A549 (cell line): ENCODE measurements at regions not wholly inside any gene's neighbourhood (a gene's known extent, or its start where the extent isn't known, plus 50 kb on each side); places are given as distances from the start of the nearest gene placed in this dataset.

Source experiments
- CEBPB ChIP-seq, 2 experiments: fragments of >200 bp in 1 of 2; sonication (Bioruptor Twin) in 1 of 2; formaldehyde crosslinking in 1 of 2; IDR thresholded peaks; 2 replicates each; pipeline ENCODE4 v1.6.1; 2012 to 2016
- EP300 ChIP-seq, 2 experiments: fragments of >200 bp; sonication (Bioruptor Twin); formaldehyde crosslinking; IDR thresholded peaks; 2 replicates in 1 of 2; 3 replicates in 1 of 2; pipeline ENCODE4 v1.6.1; 2016 to 2017
- FOXS1 ChIP-seq: fragments of 250-450 bp; sonication (Bioruptor Pico); IDR thresholded peaks from 2 replicates; pipeline ENCODE4 v1.5.0; 2020; ENCODE audit warnings: mild to moderate bottlenecking, moderate library complexity
- JUN ChIP-seq, 2 experiments: fragments of >200 bp; sonication (Bioruptor Twin); formaldehyde crosslinking; IDR thresholded peaks; 2 replicates in 1 of 2; 3 replicates in 1 of 2; pipeline ENCODE4 v1.6.1; 2016 to 2017
- MYC ChIP-seq: IDR thresholded peaks from 2 replicates; pipeline ENCODE4 v1.6.1; 2012; ENCODE audit warnings: mild to moderate bottlenecking, inconsistent platforms, low read length, improper control_type of control experiment, borderline replicate concordance
- POLR2A ChIP-seq: IDR thresholded peaks from 2 replicates; pipeline ENCODE4 v1.6.1; 2012; ENCODE audit warnings: mild to moderate bottlenecking, low read length
- POLR2AphosphoS2 ChIP-seq: conservative IDR thresholded peaks from 2 replicates; pipeline ENCODE4 v1.6.1; 2012; ENCODE audit warnings: low read length, improper control_type of control experiment, inconsistent platforms
- RCOR1 ChIP-seq: fragments of 150-350 bp; IDR thresholded peaks from 2 replicates; pipeline ENCODE4 v1.6.1; 2014; ENCODE audit warnings: antibody characterized with exemption, low read length, low read depth
- RFX5 ChIP-seq: fragments of 450-650 bp; IDR thresholded peaks from 2 replicates; pipeline ENCODE4 v1.7.1; 2014; ENCODE audit warnings: antibody characterized with exemption, mild to moderate bottlenecking, moderate library complexity
- ZFP36 ChIP-seq: fragments of 450-650 bp; IDR thresholded peaks from 2 replicates; pipeline ENCODE4 v1.6.1; 2014; ENCODE audit warnings: borderline replicate concordance; ENCODE audit not compliant: partially characterized antibody
- TF ChIP-seq, protein P1 (sequence below): fragments of >200 bp; sonication (Bioruptor Twin); formaldehyde crosslinking; IDR thresholded peaks from 3 replicates; pipeline ENCODE4 v1.5.1; 2016
- TF ChIP-seq, protein P2 (sequence below): IDR thresholded peaks from 2 replicates; pipeline ENCODE4 v1.6.1; 2012
- TF ChIP-seq, protein P3 (sequence below): IDR thresholded peaks from 2 replicates; pipeline ENCODE4 v1.6.1; 2012
- TF ChIP-seq, protein P4 (sequence below): fragments of >200 bp; sonication (Bioruptor Twin); formaldehyde crosslinking; IDR thresholded peaks from 2 replicates; pipeline ENCODE4 v1.6.1; 2016

DNA sequence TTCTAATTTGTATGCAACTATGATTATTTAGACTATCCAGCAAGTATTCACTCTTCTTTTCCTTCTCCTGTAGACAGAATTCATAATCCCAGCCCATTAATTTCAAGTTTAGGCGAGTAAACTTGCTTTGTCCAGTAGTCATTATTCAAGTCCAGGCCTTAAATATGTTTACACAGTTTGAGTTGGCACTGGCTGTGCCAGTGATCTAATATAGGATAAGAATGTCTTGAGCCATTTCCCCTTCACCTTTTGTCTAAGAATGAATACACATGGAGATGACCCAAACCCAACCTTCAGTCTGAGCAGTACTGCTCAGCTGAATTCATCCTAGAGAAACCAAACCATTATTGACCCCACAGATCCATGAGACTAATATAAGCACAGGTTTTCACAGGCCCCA lies 930.4 kb upstream of the CDH8 start:
- TF ChIP-seq RFX5: no peak
- TF ChIP-seq, protein P1, sequence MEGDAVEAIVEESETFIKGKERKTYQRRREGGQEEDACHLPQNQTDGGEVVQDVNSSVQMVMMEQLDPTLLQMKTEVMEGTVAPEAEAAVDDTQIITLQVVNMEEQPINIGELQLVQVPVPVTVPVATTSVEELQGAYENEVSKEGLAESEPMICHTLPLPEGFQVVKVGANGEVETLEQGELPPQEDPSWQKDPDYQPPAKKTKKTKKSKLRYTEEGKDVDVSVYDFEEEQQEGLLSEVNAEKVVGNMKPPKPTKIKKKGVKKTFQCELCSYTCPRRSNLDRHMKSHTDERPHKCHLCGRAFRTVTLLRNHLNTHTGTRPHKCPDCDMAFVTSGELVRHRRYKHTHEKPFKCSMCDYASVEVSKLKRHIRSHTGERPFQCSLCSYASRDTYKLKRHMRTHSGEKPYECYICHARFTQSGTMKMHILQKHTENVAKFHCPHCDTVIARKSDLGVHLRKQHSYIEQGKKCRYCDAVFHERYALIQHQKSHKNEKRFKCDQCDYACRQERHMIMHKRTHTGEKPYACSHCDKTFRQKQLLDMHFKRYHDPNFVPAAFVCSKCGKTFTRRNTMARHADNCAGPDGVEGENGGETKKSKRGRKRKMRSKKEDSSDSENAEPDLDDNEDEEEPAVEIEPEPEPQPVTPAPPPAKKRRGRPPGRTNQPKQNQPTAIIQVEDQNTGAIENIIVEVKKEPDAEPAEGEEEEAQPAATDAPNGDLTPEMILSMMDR: no peak
- TF ChIP-seq POLR2A: no peak
- no peak for TF ChIP-seq FOXS1
- no peak for TF ChIP-seq RCOR1
- TF ChIP-seq, protein P2, sequence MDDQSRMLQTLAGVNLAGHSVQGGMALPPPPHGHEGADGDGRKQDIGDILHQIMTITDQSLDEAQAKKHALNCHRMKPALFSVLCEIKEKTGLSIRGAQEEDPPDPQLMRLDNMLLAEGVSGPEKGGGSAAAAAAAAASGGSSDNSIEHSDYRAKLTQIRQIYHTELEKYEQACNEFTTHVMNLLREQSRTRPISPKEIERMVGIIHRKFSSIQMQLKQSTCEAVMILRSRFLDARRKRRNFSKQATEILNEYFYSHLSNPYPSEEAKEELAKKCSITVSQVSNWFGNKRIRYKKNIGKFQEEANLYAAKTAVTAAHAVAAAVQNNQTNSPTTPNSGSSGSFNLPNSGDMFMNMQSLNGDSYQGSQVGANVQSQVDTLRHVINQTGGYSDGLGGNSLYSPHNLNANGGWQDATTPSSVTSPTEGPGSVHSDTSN: no peak
- TF ChIP-seq, protein P3, sequence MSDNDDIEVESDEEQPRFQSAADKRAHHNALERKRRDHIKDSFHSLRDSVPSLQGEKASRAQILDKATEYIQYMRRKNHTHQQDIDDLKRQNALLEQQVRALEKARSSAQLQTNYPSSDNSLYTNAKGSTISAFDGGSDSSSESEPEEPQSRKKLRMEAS: no peak
- TF ChIP-seq POLR2AphosphoS2: no peak
- no peak for TF ChIP-seq JUN (IDR thresholded peaks at IDR 0.05)
- no peak for TF ChIP-seq MYC
- TF ChIP-seq, protein P4, sequence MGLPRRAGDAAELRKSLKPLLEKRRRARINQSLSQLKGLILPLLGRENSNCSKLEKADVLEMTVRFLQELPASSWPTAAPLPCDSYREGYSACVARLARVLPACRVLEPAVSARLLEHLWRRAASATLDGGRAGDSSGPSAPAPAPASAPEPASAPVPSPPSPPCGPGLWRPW: no peak
- TF ChIP-seq EP300 (IDR thresholded peaks at IDR 0.05): no peak
- TF ChIP-seq CEBPB (IDR thresholded peaks at IDR 0.05): no peak
- TF ChIP-seq ZFP36: no peak
